SU-DHL-6 (cell line): ENCODE measurements at regions not wholly inside any gene's neighbourhood (a gene's known extent, or its start where the extent isn't known, plus 50 kb on each side); places are given as distances from the start of the nearest gene placed in this dataset.

Experiments used
- EZH2phosphoT487 ChIP-seq: fragments of 200-600 bp; sonication (generic), shearing (Covaris generic); conservative IDR thresholded peaks from 2 replicates; pipeline ENCODE4 v1.6.1; 2018; ENCODE audit warnings: mild to moderate bottlenecking, antibody characterized with exemption, low read length, moderate library complexity, mixed read lengths
- TF ChIP-seq, protein P1 (sequence below): fragments of 200-600 bp; sonication (generic); IDR thresholded peaks from one replicate; pipeline ENCODE4 v1.5.1; 2017; ENCODE audit warnings: antibody characterized with exemption, mild to moderate bottlenecking, low read length, moderate library complexity; ENCODE audit not compliant: insufficient read depth, poor library complexity, severe bottlenecking

DNA sequence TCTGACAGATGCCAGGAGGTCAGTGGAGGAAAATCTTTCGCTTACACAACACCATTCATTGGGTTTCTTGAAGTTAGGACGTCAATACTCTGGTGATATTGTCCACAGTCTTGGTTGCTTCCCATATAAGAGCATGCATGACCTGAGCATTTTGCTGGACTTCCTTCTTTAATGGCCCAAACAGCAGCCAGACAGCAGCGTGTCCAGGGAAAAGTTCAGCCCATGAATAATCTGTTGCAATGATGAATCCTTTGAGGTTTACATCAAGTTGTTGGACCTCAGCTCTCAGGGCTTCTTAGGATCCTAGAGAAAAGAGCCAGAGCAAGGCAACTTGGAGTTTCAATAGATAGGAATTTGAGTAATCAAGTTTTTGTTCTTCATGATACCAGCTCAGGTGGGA lies 155.6 kb upstream of the MGAT5 start:
- TF ChIP-seq, protein P1, sequence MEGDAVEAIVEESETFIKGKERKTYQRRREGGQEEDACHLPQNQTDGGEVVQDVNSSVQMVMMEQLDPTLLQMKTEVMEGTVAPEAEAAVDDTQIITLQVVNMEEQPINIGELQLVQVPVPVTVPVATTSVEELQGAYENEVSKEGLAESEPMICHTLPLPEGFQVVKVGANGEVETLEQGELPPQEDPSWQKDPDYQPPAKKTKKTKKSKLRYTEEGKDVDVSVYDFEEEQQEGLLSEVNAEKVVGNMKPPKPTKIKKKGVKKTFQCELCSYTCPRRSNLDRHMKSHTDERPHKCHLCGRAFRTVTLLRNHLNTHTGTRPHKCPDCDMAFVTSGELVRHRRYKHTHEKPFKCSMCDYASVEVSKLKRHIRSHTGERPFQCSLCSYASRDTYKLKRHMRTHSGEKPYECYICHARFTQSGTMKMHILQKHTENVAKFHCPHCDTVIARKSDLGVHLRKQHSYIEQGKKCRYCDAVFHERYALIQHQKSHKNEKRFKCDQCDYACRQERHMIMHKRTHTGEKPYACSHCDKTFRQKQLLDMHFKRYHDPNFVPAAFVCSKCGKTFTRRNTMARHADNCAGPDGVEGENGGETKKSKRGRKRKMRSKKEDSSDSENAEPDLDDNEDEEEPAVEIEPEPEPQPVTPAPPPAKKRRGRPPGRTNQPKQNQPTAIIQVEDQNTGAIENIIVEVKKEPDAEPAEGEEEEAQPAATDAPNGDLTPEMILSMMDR = no peak
- no peak for TF ChIP-seq EZH2phosphoT487
